GM12874 (cell line): ENCODE measurements at regions not wholly inside any gene's neighbourhood (a gene's known extent, or its start where the extent isn't known, plus 50 kb on each side); places are given as distances from the start of the nearest gene placed in this dataset.

Experiments used
- CTCF ChIP-seq: IDR thresholded peaks from 2 replicates; pipeline ENCODE4 v1.5.1; 2011; ENCODE audit warnings: low read depth, mild to moderate bottlenecking, control low read depth, low read length, moderate library complexity; ENCODE audit not compliant: insufficient read depth

GRCh38 chr5:93830893-93831292 is 89.5 kb upstream of the POU5F2 start:
- TF ChIP-seq CTCF, result no peak

DNA sequence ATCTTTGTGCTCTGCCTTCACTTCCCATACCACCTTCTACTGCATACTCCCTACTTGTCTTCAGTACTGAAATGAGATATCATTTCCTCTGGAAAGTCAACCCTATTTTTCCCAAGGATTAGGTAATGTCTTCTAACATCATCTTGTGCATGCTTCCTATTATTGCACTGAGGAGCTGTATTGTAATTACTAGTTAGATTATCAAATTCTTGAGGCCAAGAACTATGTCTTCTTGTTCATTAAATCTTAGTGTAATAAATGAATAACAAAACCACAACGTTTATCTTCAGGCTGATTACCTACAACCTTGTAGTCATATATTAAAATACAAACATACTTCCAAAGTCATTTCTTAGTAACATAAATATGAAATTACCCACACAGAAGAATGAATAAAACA is 87.9 kb upstream of the POU5F2 start:
- no peak for TF ChIP-seq CTCF

DNA sequence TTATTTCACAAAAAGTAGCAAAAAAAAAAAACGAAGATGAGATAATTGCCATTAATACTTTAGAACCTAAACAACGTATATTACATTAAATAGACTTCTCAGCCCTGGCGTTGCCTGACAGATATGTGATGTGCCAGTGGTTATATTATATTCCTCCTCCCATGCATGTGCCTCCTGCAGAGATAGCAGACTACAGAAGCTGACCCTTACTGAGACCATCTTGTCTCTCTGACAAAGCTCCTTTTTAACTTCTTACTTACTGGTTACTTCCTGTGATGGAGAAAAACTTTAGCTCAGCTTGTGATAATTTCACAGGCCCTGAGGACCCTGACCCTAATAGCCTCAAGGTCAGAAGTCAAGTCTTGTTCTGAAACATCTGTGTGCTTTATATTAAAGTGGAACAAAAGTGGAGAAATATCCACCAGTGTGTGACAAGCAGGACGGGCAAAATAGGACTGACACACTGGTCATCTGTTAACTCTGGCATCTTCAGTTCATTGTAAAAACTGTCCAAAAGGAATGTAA is 80.6 kb upstream of the POU5F2 start:
- no peak for TF ChIP-seq CTCF

DNA sequence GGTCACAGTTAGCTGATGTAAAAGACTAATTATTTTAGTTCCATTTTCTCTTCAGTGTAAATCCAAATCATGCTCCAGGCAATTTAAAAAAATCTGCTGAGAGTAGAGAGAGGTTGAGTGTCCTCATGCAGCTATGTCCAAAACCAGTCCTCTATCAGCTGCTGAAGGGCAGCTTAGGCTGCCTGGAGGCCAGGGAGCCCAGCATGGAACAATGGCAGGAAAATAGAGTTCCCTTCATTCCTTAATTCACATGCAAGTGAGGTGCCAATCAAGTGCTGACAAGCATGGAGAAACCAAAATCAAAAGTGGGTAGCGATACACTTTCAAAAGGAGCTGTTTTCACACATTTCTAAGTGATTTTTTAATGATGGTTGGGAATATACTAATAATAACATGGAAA is 78.3 kb upstream of the POU5F2 start:
- TF ChIP-seq CTCF, result no peak

DNA sequence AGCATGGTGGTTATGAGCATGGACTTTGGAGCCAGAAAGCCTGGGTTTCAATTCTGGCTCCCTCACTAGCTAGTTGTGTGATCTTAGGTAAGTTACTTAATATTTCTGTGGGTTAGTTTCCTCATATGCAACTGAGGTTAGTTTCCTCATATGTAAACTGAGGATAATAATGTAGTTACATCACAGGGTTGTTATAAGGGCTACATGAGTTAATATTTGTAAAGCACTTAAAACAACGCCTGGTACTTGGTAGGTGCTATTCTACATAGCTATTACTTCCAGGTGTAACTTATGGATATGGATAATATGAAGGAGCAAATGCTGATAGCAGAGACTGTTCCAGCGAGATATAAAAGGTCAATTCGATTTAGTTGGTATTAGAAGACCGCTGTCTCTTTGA is 69.4 kb upstream of the POU5F2 start:
- no peak for TF ChIP-seq CTCF

GRCh38 chr5:93809430-93809829 is 68.0 kb upstream of the POU5F2 start:
- TF ChIP-seq CTCF, result no peak

DNA sequence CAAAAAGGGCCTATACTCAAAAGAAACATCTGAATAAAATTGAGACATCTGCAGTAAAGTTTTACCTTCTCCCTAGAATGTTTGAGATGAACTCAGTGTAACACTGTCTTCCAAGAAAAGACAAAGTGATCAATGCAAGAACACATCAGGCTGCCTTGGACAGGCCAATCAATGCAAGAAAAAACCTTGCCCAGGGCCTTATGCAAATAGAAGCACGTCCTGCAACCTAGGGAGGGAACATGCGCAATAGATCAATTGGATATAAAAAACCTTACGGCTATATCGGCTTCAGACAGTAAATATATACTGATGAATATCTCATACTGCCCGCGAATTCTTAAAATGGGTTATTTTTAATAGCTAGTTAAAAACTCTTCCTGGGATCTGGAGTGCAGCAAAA is 66.4 kb upstream of the POU5F2 start:
- no peak for TF ChIP-seq CTCF
